ENCODE measurements at regions not wholly inside any gene's neighbourhood (a gene's known extent, or its start where the extent isn't known, plus 50 kb on each side); places are given as distances from the start of the nearest gene placed in this dataset.

GRCh38 chr5:67679184-67679841 lies 482.7 kb upstream of the CD180 start:
- no peak for DNase-seq (ENCODE audit: low read depth)
- H3K4me3 ChIP-seq (ENCODE audit: low read length) = no peak overlapping the region
- no peak for TF ChIP-seq CTCF (IDR thresholded peaks at IDR 0.05; ENCODE audit: insufficient read depth, low read depth, low read length, missing control alignments)

DNA sequence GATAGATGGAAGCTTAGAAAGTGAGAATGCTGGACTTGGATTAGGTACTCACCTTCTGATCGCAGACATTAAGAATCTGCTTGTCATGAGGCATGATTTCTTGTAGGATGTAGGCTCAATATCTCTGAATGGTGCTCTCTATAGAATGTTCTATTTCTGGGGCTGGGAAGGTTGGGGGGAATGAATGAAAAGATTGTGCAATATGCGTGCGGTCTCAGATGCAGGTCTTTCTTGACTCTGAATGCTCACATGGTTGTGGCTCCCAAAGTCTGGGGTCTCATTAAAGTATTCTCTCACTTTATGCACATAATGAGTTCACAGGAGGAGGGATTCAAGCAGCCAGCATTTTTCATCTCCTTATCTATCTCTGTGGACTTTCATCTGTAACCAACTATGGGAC lies 482.0 kb upstream of the CD180 start:
- DNase-seq (ENCODE audit: low read depth) = no peak
- no peak for TF ChIP-seq CTCF (IDR thresholded peaks at IDR 0.05; ENCODE audit: insufficient read depth, low read depth, low read length, missing control alignments)

DNA sequence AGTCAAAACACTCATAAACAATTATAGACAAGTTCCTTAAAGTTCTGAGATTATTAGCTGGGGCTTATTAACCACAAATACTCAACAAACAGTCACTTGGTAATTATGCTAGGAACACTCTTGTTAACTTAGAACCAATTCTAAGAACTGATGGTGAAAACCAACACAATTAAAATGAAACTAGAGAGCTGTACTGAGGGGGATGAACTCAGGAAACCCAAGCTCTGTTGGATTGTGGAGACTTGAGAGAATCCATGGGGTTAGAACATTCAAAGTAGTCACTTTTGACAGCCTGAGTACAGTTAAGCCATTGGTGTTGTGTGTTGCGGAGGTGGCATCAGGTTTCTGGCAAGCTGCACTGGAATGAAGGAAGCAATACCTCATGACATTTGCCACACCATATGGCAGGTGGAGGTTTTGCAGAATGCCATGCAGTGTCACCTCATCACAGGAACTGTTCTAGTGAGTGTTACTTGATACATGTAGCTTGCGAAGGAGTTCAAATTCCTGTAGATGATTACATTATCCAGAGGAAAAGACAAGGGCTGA lies 480.9 kb upstream of the CD180 start:
- no peak for DNase-seq (ENCODE audit: low read depth)
- TF ChIP-seq CTCF (IDR thresholded peaks at IDR 0.05; ENCODE audit: insufficient read depth, low read depth, low read length, missing control alignments) = no peak

More for the DNA sequence above, 482.0 kb upstream of the CD180 start:
- H3K4me3 ChIP-seq (ENCODE audit: low read length) = no peak overlapping the region

DNA sequence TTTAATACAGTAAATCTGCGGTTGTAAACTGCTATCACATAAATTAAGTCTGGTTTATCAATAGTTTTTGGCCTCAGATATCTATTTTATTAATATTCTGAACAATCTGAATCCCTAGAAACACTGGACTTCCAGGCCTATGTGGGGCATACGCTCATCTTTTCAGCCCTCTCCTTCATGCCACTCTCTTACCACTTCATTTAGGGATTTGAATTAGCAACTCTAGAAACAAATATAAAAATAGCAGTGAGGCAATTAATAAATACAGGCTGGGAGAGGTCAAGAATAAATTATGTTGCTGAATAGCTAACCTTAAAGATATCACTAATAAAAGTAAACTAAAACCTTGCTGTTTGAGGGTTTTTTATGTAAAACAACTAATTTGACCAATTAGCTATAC lies 480.3 kb upstream of the CD180 start:
- TF ChIP-seq CTCF (IDR thresholded peaks at IDR 0.05; ENCODE audit: insufficient read depth, low read depth, low read length, missing control alignments) = no peak
- DNase-seq (ENCODE audit: low read depth) = no peak
- H3K4me3 ChIP-seq (ENCODE audit: low read length) = no peak overlapping the region

More for the DNA sequence above, 480.9 kb upstream of the CD180 start:
- no peak overlapping the region for H3K4me3 ChIP-seq (ENCODE audit: low read length)

DNA sequence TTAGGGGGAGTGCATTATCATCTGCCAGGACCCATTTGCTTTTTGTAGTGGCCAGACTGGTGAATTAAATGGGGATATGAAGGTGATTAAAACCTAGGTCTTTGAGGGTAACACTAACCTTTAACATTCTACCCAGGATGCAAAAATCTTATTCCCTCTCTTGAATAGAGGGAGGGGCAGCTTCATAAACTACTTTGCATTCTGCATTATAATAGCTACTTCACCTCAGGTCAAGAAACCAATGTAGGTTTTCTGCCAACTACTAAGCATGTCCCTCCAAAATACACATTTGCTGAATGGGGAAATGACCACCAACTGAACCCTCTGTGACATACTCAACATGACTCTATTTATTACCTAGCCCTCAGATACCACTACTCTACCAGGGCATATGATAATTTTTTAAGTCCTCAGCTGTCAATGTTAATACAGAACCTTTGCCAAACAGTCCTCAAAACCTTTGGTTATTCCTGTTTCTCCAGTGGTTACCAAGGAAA lies 477.6 kb upstream of the CD180 start:
- TF ChIP-seq CTCF (IDR thresholded peaks at IDR 0.05; ENCODE audit: insufficient read depth, low read depth, low read length, missing control alignments) = no peak
- no peak for DNase-seq (ENCODE audit: low read depth)
- no peak overlapping the region for H3K4me3 ChIP-seq (ENCODE audit: low read length)

DNA sequence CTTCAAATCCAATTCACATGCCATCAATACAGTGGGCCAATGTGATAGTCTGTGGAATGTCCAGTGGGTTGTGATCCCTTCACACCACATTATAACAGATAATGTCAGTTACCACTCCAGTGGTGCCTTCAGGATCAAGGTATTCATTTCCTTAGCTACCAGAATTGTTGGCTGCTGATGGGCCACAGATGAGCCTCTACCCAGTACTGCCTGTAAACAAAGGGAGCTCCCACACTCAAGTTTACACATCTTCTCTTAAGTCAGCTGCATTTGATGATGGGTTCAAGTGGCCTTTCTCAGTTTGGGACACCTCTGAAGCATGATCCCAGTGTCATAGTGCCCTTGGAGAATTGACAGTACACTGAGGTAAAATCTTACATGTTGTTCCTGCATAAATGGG lies 477.0 kb upstream of the CD180 start:
- DNase-seq (ENCODE audit: low read depth) = no peak
- no peak for TF ChIP-seq CTCF (IDR thresholded peaks at IDR 0.05; ENCODE audit: insufficient read depth, low read depth, low read length, missing control alignments)
- H3K4me3 ChIP-seq (ENCODE audit: low read length) = no peak overlapping the region

DNA sequence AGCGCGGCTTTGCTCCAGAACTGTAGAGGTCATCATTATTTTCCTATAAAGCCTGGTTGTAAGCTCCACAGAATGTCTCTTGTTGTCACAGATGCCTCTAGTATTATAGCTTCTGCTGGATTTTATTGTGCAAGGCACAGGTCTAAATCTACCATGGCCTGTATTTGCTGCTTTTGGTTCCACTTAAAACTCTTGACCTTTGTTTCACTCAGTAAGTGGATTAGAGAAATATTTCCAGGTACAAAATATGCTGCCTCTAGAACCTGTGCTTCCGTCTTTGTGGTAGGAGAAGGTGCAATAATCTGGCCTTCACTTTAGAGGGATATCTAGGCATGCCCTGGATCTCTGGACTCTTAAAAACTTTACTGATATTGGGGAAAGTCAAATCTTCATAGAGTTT lies 476.6 kb upstream of the CD180 start:
- no peak for DNase-seq (ENCODE audit: low read depth)
- H3K4me3 ChIP-seq (ENCODE audit: low read length) = no peak overlapping the region
- no peak for TF ChIP-seq CTCF (IDR thresholded peaks at IDR 0.05; ENCODE audit: insufficient read depth, low read depth, low read length, missing control alignments)
